K562 (cell line): ENCODE measurements at regions not wholly inside any gene's neighbourhood (a gene's known extent, or its start where the extent isn't known, plus 50 kb on each side); places are given as distances from the start of the nearest gene placed in this dataset.

ENCODE experiments used
- ATAC-seq: fragments of 200-7000 bp; cut with Tn5 transposase; 3 replicates; pipeline ENCODE4 v1.9.1; 2020; ENCODE audit warnings: moderate library complexity
- BruUV-seq: library from RNA; stranded (reverse); fragments of 400-500 nt; replicated peaks from 2 replicates; lab custom pipeline; 2021; lab: Mats Ljungman, UMichigan
- CTCF ChIA-PET: fragments of 300-600 bp; formaldehyde crosslinking; extraction: SDS; loops from one replicate; lab custom pipeline; 2021; ENCODE audit warnings: low intra/inter-chr PET ratio; lab: Yijun Ruan, JAX
- POLR2A ChIA-PET: fragments of 300-600, 350-650 bp; sonication (Branson Sonifier 250); formaldehyde crosslinking; extraction: SDS; loops from one replicate; lab custom pipeline; 2021; ENCODE audit warnings: antibody characterized with exemption, inconsistent platforms; lab: Yijun Ruan, JAX
- DNase-seq, 4 experiments: peaks; one replicate each; pipeline versions ENCODE4 v3.0.0 to v3.0.0-alpha.2; 2011 to 2018; ENCODE audit warnings: low spot score in 3 of 4, mixed read lengths in 3 of 4; ENCODE audit errors: extremely low read depth in 1 of 4
- FAIRE-seq: peaks from 2 replicates; lab custom pipeline; 2011; peaks lifted over from hg19 to GRCh38; lab: Jason Lieb, UNC
- H2AFZ ChIP-seq: 2 replicates; pipeline ENCODE4 v1.6.0; 2011; ENCODE audit warnings: low read depth, low read length, control low read depth, inconsistent platforms
- H3K27ac ChIP-seq: fragments of 200-600 bp; 3 replicates; pipeline ENCODE4 v1.8.0; 2011; ENCODE audit warnings: low read depth, mild to moderate bottlenecking, control low read depth, inconsistent platforms, low read length, moderate library complexity, mixed read lengths; ENCODE audit errors: extremely low read depth
- H3K27me3 ChIP-seq, 2 experiments: fragments of 300-600 bp in 1 of 2; 2 replicates in 1 of 2; 3 replicates in 1 of 2; pipeline versions ENCODE4 v1.6.0 to v1.8.0; 2011; ENCODE audit warnings: inconsistent platforms in 2 of 2, low read length in 2 of 2, mild to moderate bottlenecking in 1 of 2, mixed read lengths in 1 of 2, moderate library complexity in 1 of 2; ENCODE audit not compliant: control insufficient read depth in 2 of 2, insufficient read depth in 2 of 2
- H3K36me3 ChIP-seq: fragments of 300-600 bp; 3 replicates; pipeline ENCODE4 v1.8.0; 2011; ENCODE audit warnings: mild to moderate bottlenecking, low read length, inconsistent platforms; ENCODE audit not compliant: control insufficient read depth, insufficient read depth
- H3K4me1 ChIP-seq, 2 experiments: fragments of 200-600 bp in 1 of 2; replicated peaks in 1 of 2; 2 replicates in 1 of 2; 3 replicates in 1 of 2; pipeline versions ENCODE4 v1.5.1 to v1.8.0; 2011; ENCODE audit warnings: inconsistent platforms in 2 of 2, low read length in 2 of 2, mild to moderate bottlenecking in 1 of 2, mixed read lengths in 1 of 2, moderate library complexity in 1 of 2; ENCODE audit not compliant: control insufficient read depth in 2 of 2, insufficient read depth in 2 of 2
- H3K4me2 ChIP-seq: 2 replicates; pipeline ENCODE4 v1.6.1; 2011; ENCODE audit warnings: low read length, control low read depth, inconsistent platforms, mixed read lengths; ENCODE audit not compliant: insufficient read depth
- H3K4me3 ChIP-seq: fragments of 200-600 bp; sonication (generic), shearing (Covaris generic); 2 replicates; pipeline ENCODE4 v1.5.1; 2016; ENCODE audit warnings: control low read depth, inconsistent platforms
- H3K79me2 ChIP-seq: fragments of 200-600 bp; 3 replicates; pipeline ENCODE4 v1.8.0; 2011; ENCODE audit warnings: low read length, inconsistent platforms; ENCODE audit not compliant: control insufficient read depth, insufficient read depth
- H3K9ac ChIP-seq, 2 experiments: 2 replicates each; pipeline versions ENCODE4 v1.6.0 to v1.6.1; 2011; ENCODE audit warnings: low read depth in 2 of 2, low read length in 2 of 2, control low read depth in 1 of 2, inconsistent platforms in 1 of 2, mild to moderate bottlenecking in 1 of 2, mixed read lengths in 1 of 2; ENCODE audit not compliant: insufficient read depth in 1 of 2
- H3K9me1 ChIP-seq: one replicate; pipeline ENCODE4 v1.6.0; 2011; ENCODE audit warnings: inconsistent platforms, mild to moderate bottlenecking, low read length, moderate library complexity; ENCODE audit not compliant: control insufficient read depth, insufficient read depth
- H3K9me3 ChIP-seq: replicated peaks from 2 replicates; pipeline ENCODE4 v1.5.1; 2011; ENCODE audit warnings: low read depth, low read length, inconsistent platforms; ENCODE audit not compliant: control insufficient read depth, insufficient read depth
- H4K20me1 ChIP-seq: replicated peaks from 2 replicates; pipeline ENCODE4 v1.6.1; 2011; ENCODE audit warnings: low read length, inconsistent platforms, mixed read lengths; ENCODE audit not compliant: control insufficient read depth, insufficient read depth
- CBX5 ChIP-seq: IDR thresholded peaks from 2 replicates; pipeline ENCODE4 v1.6.1; 2014; ENCODE audit warnings: low read depth, borderline replicate concordance
- E2F6 ChIP-seq, 2 experiments: IDR thresholded peaks; 2 replicates each; pipeline ENCODE4 v1.6.1; 2011; ENCODE audit warnings: borderline replicate concordance in 1 of 2, control low read depth in 1 of 2, low read depth in 1 of 2, low read length in 1 of 2, mild to moderate bottlenecking in 1 of 2, mixed read lengths in 1 of 2, moderate library complexity in 1 of 2; ENCODE audit not compliant: insufficient read depth in 1 of 2, insufficient read length in 1 of 2, poor library complexity in 1 of 2, severe bottlenecking in 1 of 2; ENCODE audit errors: extremely low read depth in 1 of 2
- NELFE ChIP-seq: IDR thresholded peaks from 2 replicates; pipeline ENCODE4 v1.6.1; 2011; ENCODE audit warnings: mild to moderate bottlenecking; ENCODE audit not compliant: insufficient read depth, insufficient read length
- POLR2B ChIP-seq: fragments of 450-650 bp; IDR thresholded peaks from 2 replicates; pipeline ENCODE4 v1.6.1; 2018; ENCODE audit warnings: low read depth; ENCODE audit not compliant: partially characterized antibody
- RFX1 ChIP-seq: fragments of 450-650 bp; IDR thresholded peaks from 2 replicates; pipeline ENCODE4 v1.6.1; 2016; ENCODE audit warnings: mild to moderate bottlenecking, moderate library complexity
- SNAPC5 ChIP-seq: fragments of 250-450 bp; sonication (Bioruptor Pico); IDR thresholded peaks from 2 replicates; pipeline ENCODE4 v1.8.0; 2021; ENCODE audit warnings: moderate library complexity, mild to moderate bottlenecking, inconsistent platforms
- TCF15 ChIP-seq: fragments of 250-450 bp; sonication (Bioruptor Pico); IDR thresholded peaks from 2 replicates; pipeline ENCODE4 v1.8.0; 2022; ENCODE audit warnings: moderate library complexity, mild to moderate bottlenecking, inconsistent platforms
- ZNF444 ChIP-seq: fragments of 250-450 bp; sonication (Bioruptor Pico); IDR thresholded peaks from 2 replicates; pipeline ENCODE4 v1.4.0; 2020; ENCODE audit warnings: mild to moderate bottlenecking, moderate library complexity
- WGBS: fragments of 100-300 bp; shearing (Covaris generic); methylation state at CpG from one replicate; pipeline ENCODE4 v1.1.6; 2016; ENCODE audit warnings: low coverage, mixed read lengths; ENCODE audit not compliant: insufficient coverage; ENCODE audit errors: missing lambda C conversion rate; 5-methylcytosine and 5-hydroxymethylcytosine counted together
- in situ Hi-C: fragments of 300-500 bp; cut with MboI; formaldehyde crosslinking; loops from 4 replicates; pipeline ENCODE4 v1.15.0; 2018; ENCODE audit warnings: inconsistent platforms, mixed read lengths
- intact Hi-C: fragments of 100-400 bp; cut with micrococcal nuclease; formaldehyde crosslinking; loops from 2 replicates; pipeline ENCODE4 v1.14.2; 2022

GRCh38 chr13:37942929-37943328 lies 73.4 kb upstream of the TRPC4 start (continued):
- TF ChIP-seq TCF15 (CRISPR knock-in tag) (no peak), RFX1 (no peak), NELFE (no peak), E2F6 (IDR thresholded peaks at IDR 0.05; ENCODE audit: borderline replicate concordance in 1 of 2, extremely low read depth in 1 of 2, insufficient read depth in 1 of 2, insufficient read length in 1 of 2, low read depth in 1 of 2, low read length in 1 of 2, poor library complexity in 1 of 2, severe bottlenecking in 1 of 2) (no peak)

- CTCF ChIA-PET: no interaction called here
- Histone ChIP-seq H3K9me3 (no peaks in the 10 kb centered on the region), H3K9ac (no peak overlapping the region), H3K4me2 (no peak overlapping the region)
- no TSS peak for BruUV-seq
- FAIRE-seq: no peak
- TF ChIP-seq POLR2B (no peak), ZNF444 (CRISPR knock-in tag) (no peak), SNAPC5 (CRISPR knock-in tag) (no peak), CBX5 (no peak)
- TF ChIP-seq, all 486 proteins: peak for 0
- ATAC-seq: no peak
- Histone ChIP-seq H4K20me1 (no peaks in the 10 kb centered on the region), H3K79me2 (no peaks in the 10 kb centered on the region), H3K27me3 (no peaks in the 10 kb centered on the region), H3K27ac (no peak overlapping the region), H3K4me1 (peaks cover 0 to under 1% of the 10 kb centered on the region in 2 experiments; a peak in 1 of 5 replicates), H3K36me3 (no peaks in the 10 kb centered on the region), H2AFZ (no peak overlapping the region), H3K4me3 (no peak overlapping the region), H3K9me1 (no peaks in the 10 kb centered on the region)
- intact Hi-C loops: no loop called here
- no peak for DNase-seq
- 73% methylated on average over 18 of the region's 25 CpGs for WGBS
- POLR2A ChIA-PET: no interaction called here
- in situ Hi-C loops: no loop called here
Measured at GRCh38 chr13:37934339-37935191, 65.0 kb upstream of the TRPC4 start.
